ENCODE measurements at regions not wholly inside any gene's neighbourhood (a gene's known extent, or its start where the extent isn't known, plus 50 kb on each side); places are given as distances from the start of the nearest gene placed in this dataset.

DNA sequence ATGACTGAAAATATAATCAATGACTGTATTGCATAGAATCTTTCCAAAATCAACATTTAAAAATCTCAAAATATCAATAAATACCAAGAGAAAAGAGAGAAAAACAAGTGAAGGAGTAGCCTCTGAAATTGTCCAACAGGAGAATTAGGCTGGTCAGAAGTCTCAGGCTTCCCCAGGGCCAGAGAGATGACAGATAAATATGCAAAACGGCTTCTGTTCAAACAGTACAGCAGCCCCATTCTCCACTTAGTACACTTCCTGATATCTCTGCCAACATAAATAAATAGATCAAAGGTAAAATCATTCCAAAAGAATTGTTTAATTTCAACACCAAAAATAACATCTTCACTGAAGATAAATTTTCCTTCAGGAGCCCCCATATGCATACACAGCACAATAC, 204.7 kb upstream of the GABRA2 start:
- TF ChIP-seq, protein P1, sequence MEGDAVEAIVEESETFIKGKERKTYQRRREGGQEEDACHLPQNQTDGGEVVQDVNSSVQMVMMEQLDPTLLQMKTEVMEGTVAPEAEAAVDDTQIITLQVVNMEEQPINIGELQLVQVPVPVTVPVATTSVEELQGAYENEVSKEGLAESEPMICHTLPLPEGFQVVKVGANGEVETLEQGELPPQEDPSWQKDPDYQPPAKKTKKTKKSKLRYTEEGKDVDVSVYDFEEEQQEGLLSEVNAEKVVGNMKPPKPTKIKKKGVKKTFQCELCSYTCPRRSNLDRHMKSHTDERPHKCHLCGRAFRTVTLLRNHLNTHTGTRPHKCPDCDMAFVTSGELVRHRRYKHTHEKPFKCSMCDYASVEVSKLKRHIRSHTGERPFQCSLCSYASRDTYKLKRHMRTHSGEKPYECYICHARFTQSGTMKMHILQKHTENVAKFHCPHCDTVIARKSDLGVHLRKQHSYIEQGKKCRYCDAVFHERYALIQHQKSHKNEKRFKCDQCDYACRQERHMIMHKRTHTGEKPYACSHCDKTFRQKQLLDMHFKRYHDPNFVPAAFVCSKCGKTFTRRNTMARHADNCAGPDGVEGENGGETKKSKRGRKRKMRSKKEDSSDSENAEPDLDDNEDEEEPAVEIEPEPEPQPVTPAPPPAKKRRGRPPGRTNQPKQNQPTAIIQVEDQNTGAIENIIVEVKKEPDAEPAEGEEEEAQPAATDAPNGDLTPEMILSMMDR (IDR thresholded peaks at IDR 0.05), result no peak
- no peak for TF ChIP-seq ZFX (IDR thresholded peaks at IDR 0.05; ENCODE audit: borderline replicate concordance)

All from 22Rv1 (cell line).